CMK (cell line): ENCODE measurements at regions not wholly inside any gene's neighbourhood (a gene's known extent, or its start where the extent isn't known, plus 50 kb on each side); places are given as distances from the start of the nearest gene placed in this dataset.
"Not testable (repeated sequence)": the region's sequence is repeated elsewhere in the genome, so short reads cannot be mapped to it uniquely, and the experiment has no call there.

Source experiments
- DNase-seq: peaks from one replicate; pipeline ENCODE4 v3.0.0-alpha.2; 2010; ENCODE audit warnings: low read depth

- not testable (repeated sequence) for DNase-seq
These were observed 105.4 kb upstream of the SULF2 start for GRCh38 chr20:47890708-47891107.

DNA sequence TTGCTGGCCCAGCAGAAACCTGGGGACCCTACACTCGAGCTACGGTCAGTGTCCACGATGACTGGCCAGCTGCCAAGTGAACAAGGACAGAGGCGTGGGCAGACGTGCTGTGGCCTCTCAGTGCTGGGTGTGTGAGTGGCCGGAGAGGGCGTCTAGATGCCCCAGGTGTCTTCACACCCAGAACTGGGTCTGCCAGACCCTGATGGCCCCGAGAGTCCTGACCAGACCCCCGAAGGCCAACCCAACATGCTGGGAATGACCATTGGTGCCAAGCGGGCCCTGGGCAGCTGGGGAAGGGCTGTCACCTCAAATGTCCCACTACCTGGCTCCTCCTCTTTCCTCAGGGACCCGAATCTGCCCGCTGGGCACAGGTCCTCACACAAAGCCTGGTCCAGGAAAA lies 104.5 kb upstream of the SULF2 start:
- not testable (repeated sequence) for DNase-seq

DNA sequence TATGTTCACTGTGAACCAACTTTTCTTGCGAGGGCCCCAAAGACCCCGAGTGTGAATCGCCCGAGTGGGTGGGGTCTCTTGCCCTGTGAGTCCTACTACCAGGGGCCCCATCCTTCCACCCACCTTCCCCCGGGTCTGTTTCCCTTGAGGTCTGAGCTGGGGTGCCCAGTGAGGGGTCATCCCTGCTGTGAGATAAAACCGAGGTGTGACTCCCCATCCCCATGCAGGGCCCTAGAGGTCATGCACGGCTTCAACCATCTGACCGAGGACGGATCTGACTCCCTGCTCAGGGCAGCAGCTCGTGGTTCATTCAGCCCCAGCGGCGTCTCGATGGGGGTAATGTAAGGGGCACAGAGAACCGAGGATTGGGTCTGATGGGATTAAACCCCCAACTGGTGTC lies 103.1 kb upstream of the SULF2 start:
- no peak for DNase-seq

- DNase-seq = no peak
These were observed 102.3 kb upstream of the SULF2 start for GRCh38 chr20:47887477-47888080.

DNA sequence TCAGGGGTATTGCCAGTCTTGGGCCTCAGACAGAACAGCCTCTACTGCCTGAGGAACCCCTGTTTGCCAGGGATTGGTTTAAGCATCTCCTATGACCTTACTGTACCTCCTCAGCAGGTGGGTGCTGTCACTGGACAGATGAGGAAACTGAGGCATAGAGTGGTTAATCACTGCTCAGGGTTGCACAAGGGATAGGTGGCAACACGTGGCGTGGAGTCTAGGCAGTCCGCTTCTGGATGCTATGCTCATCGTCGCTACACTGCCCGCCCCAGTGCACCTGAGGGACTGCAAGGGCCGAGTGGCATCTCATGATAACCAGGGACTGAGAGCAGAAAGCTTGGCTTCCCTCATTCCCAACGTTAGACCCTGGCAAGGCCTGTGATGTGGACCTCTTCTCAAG lies 101.8 kb upstream of the SULF2 start:
- no peak for DNase-seq

GRCh38 chr20:47886454-47887041 lies 101.3 kb upstream of the SULF2 start:
- no peak for DNase-seq

DNA sequence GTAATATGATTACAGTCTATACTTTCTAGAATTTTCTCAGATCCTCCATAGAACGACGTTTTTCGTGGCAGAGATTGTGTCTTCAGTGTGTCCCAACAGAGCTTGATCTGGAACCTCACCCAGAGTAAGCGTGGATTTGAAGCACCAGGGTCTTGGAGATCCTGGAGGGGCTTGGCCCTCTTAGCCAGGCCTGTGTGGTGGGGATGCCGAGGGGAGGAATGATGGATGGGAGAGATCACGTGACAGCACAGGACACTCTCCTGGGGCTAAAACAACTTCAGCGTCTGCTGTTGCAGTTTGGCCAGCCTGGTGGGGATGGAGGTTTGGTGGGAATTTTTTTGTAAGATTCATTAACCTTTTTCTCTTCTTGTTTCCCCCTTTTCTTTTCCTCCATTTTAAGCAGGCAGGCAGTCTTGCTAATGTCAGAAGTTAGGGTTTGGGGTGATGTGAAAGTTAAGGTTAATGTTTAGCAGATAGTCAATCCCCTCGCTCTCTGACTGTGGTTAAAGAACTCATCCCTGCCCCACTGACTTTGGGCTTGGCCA lies 100.7 kb upstream of the SULF2 start:
- DNase-seq = no peak

GRCh38 chr20:47883940-47884339 lies 98.7 kb upstream of the SULF2 start:
- DNase-seq = not testable (repeated sequence)

- DNase-seq = no peak
These were observed 97.9 kb upstream of the SULF2 start for GRCh38 chr20:47883186-47883585.

DNA sequence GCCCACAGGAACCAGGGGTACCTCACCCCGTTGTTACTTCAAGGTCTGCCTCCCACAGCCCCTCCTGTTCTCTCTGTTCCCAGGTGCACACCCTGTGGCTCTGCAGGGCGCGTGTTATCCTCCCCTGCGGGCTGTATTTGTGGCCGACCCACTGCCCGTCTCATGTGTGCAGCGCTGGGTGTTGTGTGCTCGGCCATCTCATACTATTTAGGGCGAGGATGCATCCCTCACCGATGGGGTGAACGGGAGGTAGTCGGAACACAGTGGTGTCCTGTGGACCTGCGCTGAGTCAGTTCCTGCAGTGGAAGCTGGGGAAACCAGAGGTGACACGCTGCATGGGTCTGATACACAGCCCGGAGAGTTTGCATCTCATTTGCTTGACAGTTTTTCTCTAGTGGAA lies 94.5 kb upstream of the SULF2 start:
- no peak for DNase-seq

DNA sequence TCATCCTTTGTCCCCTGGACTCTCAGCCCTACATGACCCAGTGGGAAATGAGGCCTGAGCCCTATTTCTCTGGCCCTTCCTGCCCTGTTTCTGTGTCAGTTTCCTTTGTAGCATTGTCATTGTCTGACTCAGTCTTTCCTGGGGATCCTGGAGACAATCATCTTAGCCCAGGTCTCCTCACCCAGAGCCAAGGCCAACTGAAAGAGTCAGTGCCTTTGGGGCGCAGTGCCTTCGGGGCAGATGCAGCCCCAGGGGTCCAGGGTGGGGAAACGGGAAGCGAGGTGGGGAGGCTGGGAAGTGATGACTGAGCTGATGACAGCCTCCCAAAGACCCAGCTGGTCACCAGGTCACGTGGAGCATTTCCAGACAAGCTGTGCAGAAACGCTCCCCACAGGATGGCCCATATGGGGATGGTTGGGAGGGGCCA lies 93.3 kb upstream of the SULF2 start:
- no peak for DNase-seq

DNA sequence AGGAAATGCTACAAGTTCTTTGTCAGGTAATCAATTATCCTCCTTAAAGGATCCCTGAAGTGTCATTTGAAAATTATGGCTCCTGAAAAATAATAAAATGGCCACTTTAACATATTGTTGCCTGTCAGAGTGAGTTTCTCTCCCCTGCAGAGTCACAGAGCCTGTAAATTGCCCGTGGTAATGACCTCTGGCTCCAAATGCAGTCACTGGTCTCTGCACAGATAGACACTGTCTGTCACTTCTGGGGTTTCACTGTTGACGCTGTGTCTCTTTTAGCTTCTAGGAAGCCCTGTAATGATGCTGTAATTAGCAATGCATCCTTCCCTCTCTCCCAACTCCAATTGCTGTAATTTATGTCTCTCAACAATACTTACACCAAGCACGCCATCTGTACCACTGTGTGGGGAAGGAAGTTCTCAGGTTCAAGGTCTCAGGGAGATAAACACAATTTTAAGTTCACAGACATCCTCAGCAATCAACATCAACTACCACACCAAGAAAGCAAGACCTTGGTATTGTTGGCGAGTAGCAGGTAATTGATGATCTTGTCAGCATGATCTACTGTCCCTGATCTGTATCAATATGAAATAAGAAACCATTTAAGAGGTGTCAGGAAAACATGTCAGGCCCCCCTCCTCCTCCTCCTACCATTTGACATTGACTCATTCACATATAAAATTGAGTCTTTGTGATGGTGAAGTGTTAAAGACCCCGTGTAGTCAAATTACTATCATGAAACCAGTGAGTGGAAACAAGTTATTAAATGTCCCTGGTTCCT lies 91.2 kb upstream of the SULF2 start:
- DNase-seq = no peak

DNA sequence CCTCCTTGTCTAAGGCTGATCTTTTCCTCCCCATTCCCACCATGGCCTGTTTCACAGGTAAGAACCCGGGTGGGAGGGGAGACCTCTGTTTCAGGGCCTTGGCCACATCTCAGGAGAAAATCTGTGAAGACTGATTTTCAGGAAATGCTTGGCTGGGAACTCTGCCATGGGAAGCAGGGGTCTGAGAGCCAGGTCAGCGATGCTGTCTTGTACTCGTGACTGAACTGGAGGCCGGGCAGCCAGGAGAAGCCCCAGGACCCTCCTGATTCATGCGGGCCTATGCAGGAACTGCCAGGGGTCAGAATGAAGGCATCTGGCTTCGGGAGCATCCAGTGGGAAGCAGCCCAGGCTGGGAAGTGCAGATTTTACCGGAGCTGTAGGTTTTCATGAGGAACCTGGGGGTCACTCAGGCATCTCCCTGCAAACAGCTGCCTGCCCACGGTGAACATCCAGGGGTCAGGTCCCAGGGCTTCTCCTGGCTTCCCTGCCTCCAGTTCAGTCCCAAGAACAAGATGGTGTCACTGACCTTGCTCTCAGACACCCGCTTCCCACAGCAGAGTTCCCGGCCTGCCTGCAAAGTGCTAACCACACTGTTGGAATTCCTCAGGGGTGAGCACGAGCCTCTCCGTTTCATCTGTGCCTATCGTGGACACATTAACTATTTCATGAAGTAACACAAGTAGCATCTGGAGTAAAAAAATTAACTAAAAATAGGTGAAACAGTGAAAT lies 90.2 kb upstream of the SULF2 start:
- DNase-seq = no peak

DNA sequence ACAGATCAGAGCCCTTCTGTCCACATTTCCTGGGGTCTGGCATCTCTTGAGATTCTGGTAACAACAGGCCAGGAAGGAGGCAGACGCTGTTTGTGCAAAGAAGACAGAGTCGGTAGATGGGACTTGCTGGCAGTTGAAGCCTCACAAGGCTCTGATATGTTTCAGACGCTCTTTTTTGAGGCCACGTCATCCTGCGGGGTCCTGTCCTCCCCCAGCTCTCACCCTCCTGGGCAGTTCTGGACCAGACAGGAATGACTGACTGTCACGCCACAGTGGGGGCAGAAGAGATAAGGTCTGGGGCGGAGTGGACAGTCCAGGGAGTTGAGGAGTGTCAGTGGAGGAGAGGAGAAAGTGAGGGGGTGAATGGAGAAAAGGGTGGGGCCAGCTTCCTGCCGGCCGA lies 87.1 kb upstream of the SULF2 start:
- DNase-seq = no peak

GRCh38 chr20:47870475-47870874 lies 85.2 kb upstream of the SULF2 start:
- no peak for DNase-seq

DNA sequence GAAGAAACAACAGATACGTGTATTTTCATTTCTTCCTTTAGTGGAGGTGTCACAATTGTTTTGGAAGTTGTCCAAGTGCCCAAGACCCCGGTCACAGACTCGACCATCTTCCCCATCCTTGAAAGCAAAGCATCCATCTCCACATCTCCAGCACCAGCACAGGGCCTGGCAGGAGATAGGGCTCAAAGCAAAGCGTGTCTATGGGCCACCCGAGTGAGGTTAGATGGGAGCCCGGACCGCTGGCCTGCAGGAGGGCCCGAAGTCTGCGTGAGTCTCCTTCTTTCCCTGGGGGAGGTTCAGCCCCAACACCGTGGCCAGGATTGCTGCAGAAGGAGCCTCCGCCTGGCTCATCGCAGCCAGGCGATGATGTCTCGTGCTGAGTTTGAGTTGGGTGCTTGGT lies 83.5 kb upstream of the SULF2 start:
- no peak for DNase-seq

GRCh38 chr20:47868236-47868635 lies 83.0 kb upstream of the SULF2 start:
- DNase-seq = no peak

DNA sequence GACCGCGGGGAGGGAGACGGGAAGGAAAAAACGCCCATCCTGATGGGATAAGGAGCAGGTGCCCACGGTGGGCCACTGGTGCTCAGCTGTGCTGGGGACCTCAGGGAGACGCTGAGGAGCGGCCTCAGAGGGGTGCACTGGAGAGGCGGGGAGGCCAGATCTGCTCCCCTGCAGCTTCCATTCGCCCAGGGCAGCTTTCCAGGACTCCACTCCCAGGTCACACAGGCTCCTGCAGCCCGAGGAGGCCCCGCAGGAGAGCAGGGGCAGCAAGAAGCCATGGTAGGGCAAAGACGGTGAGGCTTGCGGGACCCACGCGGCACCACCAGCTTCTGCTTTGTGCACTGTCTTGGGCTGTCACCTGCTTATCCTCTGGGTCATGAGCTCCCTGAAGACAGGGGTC lies 82.5 kb upstream of the SULF2 start:
- no peak for DNase-seq

DNA sequence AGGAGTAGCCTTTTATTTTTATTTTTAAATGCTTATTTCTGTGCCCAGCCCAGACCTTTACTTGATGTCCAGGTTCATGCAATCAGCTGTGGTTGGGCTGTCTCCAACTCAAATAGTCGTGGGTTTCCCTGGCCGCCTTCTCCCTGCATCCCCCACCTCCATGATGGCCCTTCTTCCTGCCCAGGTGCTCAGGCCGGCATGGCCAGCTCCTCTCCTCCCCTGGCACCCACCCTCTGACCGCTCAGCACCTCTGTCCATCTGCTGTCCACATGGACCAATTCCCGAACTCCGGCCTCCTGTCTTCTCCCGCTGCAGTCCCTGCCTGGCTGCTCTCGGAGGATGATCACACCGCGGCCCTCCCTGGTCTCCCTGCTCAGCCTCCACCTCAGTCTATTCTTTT lies 81.2 kb upstream of the SULF2 start:
- no peak for DNase-seq

DNA sequence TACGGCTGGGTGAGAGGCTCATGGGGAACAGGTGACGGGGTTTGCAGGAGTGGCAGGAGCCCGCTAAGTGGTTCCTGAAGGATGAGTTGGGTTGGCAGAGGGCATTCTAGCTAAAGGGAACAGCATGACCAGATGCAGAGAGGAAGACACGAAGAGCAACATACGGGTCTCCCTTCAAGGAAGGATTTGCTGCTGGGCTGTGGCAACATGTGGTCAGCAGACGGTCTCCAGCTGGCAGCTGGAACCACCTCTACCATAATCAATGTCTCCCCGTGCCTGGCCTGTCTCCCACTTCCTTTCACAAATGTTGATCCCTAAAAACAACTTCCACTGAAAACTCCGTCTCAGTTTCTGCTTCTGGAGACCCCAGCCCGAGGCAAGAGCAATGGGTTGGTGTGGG lies 80.6 kb upstream of the SULF2 start:
- DNase-seq = no peak

GRCh38 chr20:47865451-47865850 lies 80.2 kb upstream of the SULF2 start:
- no peak for DNase-seq

DNA sequence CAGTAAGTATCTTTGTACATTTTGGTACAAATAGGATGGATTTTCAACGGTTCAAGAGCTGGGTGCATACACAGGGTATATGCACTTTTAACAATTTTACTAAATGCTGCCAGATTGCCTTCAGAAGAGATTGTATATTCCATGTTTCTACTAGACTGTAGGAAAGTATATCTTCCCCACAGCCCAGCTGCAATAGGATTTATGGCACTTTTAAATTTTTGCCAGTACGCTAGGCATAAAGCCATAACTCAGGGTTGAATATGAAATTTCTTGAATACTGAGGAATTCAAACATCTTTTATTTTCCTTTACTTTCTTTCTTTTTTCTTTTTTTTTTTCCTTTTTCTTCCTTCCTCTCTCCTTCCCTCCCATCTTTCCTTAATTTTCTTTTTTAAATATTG lies 78.7 kb upstream of the SULF2 start:
- DNase-seq = no peak
